ENCODE measurements at regions not wholly inside any gene's neighbourhood (a gene's known extent, or its start where the extent isn't known, plus 50 kb on each side); places are given as distances from the start of the nearest gene placed in this dataset.

DNA sequence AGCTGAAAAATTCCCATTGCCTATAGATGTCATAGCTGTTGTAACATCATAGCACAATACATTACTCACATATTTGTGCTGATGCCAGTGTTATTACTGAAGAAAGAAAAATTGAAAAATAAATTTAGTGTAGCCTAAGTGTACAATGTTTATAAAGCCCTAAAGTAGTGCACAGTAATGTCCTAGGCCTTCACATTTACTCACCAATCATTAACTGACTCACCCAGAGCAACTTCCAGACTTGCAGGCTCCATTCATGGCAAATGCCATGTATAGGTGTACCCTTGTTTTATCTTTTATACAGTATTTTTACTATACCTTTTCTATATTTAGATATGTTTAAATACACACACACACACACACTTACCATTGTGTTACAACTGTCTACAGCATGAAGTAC lies 265.4 kb upstream of the MAGEB18 start:
- H3K14ac ChIP-seq (replicated peaks; ENCODE audit: low read depth, low read length), result no peak overlapping the region
- 0 out of 2 replicates have a peak, but pooled peaks cover 2% of the 10 kb centered on the region for H3K9me3 ChIP-seq (ENCODE audit: control insufficient read depth, insufficient read depth, low read length)
- no peak overlapping the region for H4K91ac ChIP-seq (ENCODE audit: insufficient read depth, low read depth, low read length)
- no peaks in the 10 kb centered on the region for H4K20me1 ChIP-seq (ENCODE audit: insufficient read depth, low read length)
- TF ChIP-seq MAFK (IDR thresholded peaks at IDR 0.05; ENCODE audit: low read depth, low read length), result no peak
- no peak for TF ChIP-seq POLR2A (IDR thresholded peaks at IDR 0.05; ENCODE audit: low read depth, low read length)
- no peak for TF ChIP-seq MXI1 (IDR thresholded peaks at IDR 0.05; ENCODE audit: borderline replicate concordance, low read depth, low read length)
- no peak for TF ChIP-seq RAD21 (IDR thresholded peaks at IDR 0.05; ENCODE audit: low read length)
- TF ChIP-seq BHLHE40 (IDR thresholded peaks at IDR 0.05; ENCODE audit: low read depth, low read length), result no peak
- no peak for TF ChIP-seq CEBPB (IDR thresholded peaks at IDR 0.05; ENCODE audit: low read depth, low read length)
- TF ChIP-seq MAZ (IDR thresholded peaks at IDR 0.05; ENCODE audit: borderline replicate concordance, low read depth, low read length), result no peak
- no peak for TF ChIP-seq FOS (IDR thresholded peaks at IDR 0.05; ENCODE audit: low read depth, low read length)
- TF ChIP-seq CHD1 (IDR thresholded peaks at IDR 0.05; ENCODE audit: low read depth, low read length), result no peak
- TF ChIP-seq RCOR1 (IDR thresholded peaks at IDR 0.05; ENCODE audit: insufficient replicate concordance, low read length), result no peak
- no peak for TF ChIP-seq SMC3 (IDR thresholded peaks at IDR 0.05; ENCODE audit: low read depth, low read length)
- TF ChIP-seq, protein P1, sequence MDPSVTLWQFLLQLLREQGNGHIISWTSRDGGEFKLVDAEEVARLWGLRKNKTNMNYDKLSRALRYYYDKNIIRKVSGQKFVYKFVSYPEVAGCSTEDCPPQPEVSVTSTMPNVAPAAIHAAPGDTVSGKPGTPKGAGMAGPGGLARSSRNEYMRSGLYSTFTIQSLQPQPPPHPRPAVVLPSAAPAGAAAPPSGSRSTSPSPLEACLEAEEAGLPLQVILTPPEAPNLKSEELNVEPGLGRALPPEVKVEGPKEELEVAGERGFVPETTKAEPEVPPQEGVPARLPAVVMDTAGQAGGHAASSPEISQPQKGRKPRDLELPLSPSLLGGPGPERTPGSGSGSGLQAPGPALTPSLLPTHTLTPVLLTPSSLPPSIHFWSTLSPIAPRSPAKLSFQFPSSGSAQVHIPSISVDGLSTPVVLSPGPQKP (IDR thresholded peaks at IDR 0.05; ENCODE audit: borderline replicate concordance, low read depth, low read length), result no peak
- no peak for TF ChIP-seq NFE2L2 (IDR thresholded peaks at IDR 0.05; ENCODE audit: low read depth, low read length)
- TF ChIP-seq, protein P2, sequence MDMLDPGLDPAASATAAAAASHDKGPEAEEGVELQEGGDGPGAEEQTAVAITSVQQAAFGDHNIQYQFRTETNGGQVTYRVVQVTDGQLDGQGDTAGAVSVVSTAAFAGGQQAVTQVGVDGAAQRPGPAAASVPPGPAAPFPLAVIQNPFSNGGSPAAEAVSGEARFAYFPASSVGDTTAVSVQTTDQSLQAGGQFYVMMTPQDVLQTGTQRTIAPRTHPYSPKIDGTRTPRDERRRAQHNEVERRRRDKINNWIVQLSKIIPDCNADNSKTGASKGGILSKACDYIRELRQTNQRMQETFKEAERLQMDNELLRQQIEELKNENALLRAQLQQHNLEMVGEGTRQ (IDR thresholded peaks at IDR 0.05; ENCODE audit: low read depth, low read length), result no peak
- TF ChIP-seq RFX5 (IDR thresholded peaks at IDR 0.05; ENCODE audit: low read depth, low read length), result no peak
- TF ChIP-seq, protein P3, sequence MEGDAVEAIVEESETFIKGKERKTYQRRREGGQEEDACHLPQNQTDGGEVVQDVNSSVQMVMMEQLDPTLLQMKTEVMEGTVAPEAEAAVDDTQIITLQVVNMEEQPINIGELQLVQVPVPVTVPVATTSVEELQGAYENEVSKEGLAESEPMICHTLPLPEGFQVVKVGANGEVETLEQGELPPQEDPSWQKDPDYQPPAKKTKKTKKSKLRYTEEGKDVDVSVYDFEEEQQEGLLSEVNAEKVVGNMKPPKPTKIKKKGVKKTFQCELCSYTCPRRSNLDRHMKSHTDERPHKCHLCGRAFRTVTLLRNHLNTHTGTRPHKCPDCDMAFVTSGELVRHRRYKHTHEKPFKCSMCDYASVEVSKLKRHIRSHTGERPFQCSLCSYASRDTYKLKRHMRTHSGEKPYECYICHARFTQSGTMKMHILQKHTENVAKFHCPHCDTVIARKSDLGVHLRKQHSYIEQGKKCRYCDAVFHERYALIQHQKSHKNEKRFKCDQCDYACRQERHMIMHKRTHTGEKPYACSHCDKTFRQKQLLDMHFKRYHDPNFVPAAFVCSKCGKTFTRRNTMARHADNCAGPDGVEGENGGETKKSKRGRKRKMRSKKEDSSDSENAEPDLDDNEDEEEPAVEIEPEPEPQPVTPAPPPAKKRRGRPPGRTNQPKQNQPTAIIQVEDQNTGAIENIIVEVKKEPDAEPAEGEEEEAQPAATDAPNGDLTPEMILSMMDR (conservative IDR thresholded peaks at IDR 0.05; ENCODE audit: low read depth, low read length), result no peak
- intact Hi-C loops (cut with micrococcal nuclease), result no loop called here
- H3K18ac ChIP-seq (ENCODE audit: low read depth, low read length), result no peak overlapping the region
- H3K27ac ChIP-seq (ENCODE audit: insufficient read depth, low read length), result no peak overlapping the region
- H2BK15ac ChIP-seq (ENCODE audit: low read depth, low read length), result no peak overlapping the region
- ATAC-seq (ENCODE audit: low read depth) (no peak), DNase-seq (no peak)
- no peak overlapping the region for H3K23ac ChIP-seq (ENCODE audit: low read depth, low read length)
- H2AK9ac ChIP-seq (replicated peaks; ENCODE audit: low read depth, low read length, poor library complexity), result no peak overlapping the region
- no peak overlapping the region for H2AFZ ChIP-seq (replicated peaks; ENCODE audit: low read length, poor library complexity)
- H3K36me3 ChIP-seq (ENCODE audit: control insufficient read depth, insufficient read depth, low read length), result no peaks in the 10 kb centered on the region
- H3K4ac ChIP-seq (ENCODE audit: low read depth, low read length), result no peak overlapping the region
- H2AK5ac ChIP-seq (ENCODE audit: low read depth, low read length), result no peak overlapping the region
- H4K5ac ChIP-seq (ENCODE audit: low read depth, low read length), result no peak overlapping the region
- no peak overlapping the region for H3K56ac ChIP-seq (ENCODE audit: extremely low read depth, insufficient read depth, low read length)
- H2BK120ac ChIP-seq (ENCODE audit: low read depth, low read length), result no peak overlapping the region
- no peaks in the 10 kb centered on the region for H3K79me1 ChIP-seq (ENCODE audit: low read depth in 1 of 2, low read length in 2 of 2)
- in situ Hi-C loops (cut with MboI; ENCODE audit: low sequenced_read_pairs), result no loop called here
- dilution Hi-C loops (cut with HindIII; ENCODE audit: low sequenced_read_pairs, unreplicated experiment), result no loop called here
- H2BK5ac ChIP-seq (ENCODE audit: low read depth, low read length, poor library complexity, severe bottlenecking), result no peak overlapping the region
- no peaks in the 10 kb centered on the region for H3K4me1 ChIP-seq (ENCODE audit: control insufficient read depth, insufficient read depth, low read length)
- BruUV-seq (replicated peaks), result no TSS peak
- CTCF ChIA-PET, result no interaction called here
- H4K8ac ChIP-seq (ENCODE audit: low read depth in 2 of 2, low read length in 2 of 2), result no peak overlapping the region
- H3K4me2 ChIP-seq (ENCODE audit: low read depth, low read length), result no peak overlapping the region
- H2BK20ac ChIP-seq (ENCODE audit: low read depth, low read length), result no peak overlapping the region
- POLR2A ChIA-PET (ENCODE audit: unreplicated experiment), result no interaction called here
- no peak overlapping the region for H3K9ac ChIP-seq (ENCODE audit: low read depth, low read length)
- H3K4me3 ChIP-seq (ENCODE audit: insufficient read depth, low read depth, low read length), result no peak overlapping the region
- H3K27me3 ChIP-seq (ENCODE audit: control insufficient read depth, insufficient read depth, low read length), result no peaks in the 10 kb centered on the region
- no peaks in the 10 kb centered on the region for H3K9me1 ChIP-seq (ENCODE audit: insufficient read depth, low read length)

All from IMR-90 (cell line).